GM12878 (cell line): ENCODE measurements at regions not wholly inside any gene's neighbourhood (a gene's known extent, or its start where the extent isn't known, plus 50 kb on each side); places are given as distances from the start of the nearest gene placed in this dataset.

Experiments
- ATAC-seq: fragments of 200-7000 bp; cut with Tn5 transposase; 3 replicates; pipeline ENCODE4 v1.9.1; 2020; ENCODE audit warnings: mild to moderate bottlenecking, moderate library complexity
- BruUV-seq: library from RNA; stranded (reverse); fragments of 400-500 nt; replicated peaks from 2 replicates; lab custom pipeline; 2021; lab: Mats Ljungman, UMichigan
- CTCF ChIA-PET: fragments of 300-600 bp; sonication (Branson Sonifier 250); formaldehyde crosslinking; extraction: SDS; loops from one replicate; lab custom pipeline; 2021; ENCODE audit warnings: inconsistent platforms; lab: Yijun Ruan, JAX
- POLR2A ChIA-PET: fragments of 350-600 bp; formaldehyde crosslinking; extraction: SDS; loops from one replicate; lab custom pipeline; 2021; ENCODE audit warnings: inconsistent platforms; lab: Charles Lee
- RAD21 ChIA-PET: fragments of 300-600 bp; sonication (Branson Sonifier 250); formaldehyde crosslinking; loops from one replicate; lab custom pipeline; 2023; ENCODE audit warnings: antibody characterized with exemption; ENCODE audit not compliant: unreplicated experiment; lab: Charles Lee
- SMC1A ChIA-PET: fragments of 300-600 bp; sonication (Branson Sonifier 250); formaldehyde crosslinking; loops from one replicate; lab custom pipeline; 2023; ENCODE audit not compliant: unreplicated experiment, uncharacterized antibody; lab: Charles Lee
- DNase-seq: peaks from one replicate; pipeline ENCODE4 v3.0.0-alpha.2; 2011; ENCODE audit warnings: low read depth, low spot score
- FAIRE-seq: peaks from 3 replicates; lab custom pipeline; 2011; peaks lifted over from hg19 to GRCh38; lab: Jason Lieb, UNC
- H2AFZ ChIP-seq: 2 replicates; pipeline ENCODE4 v1.6.0; 2011; ENCODE audit warnings: low read depth, low read length, control low read depth; ENCODE audit not compliant: control insufficient read depth
- H3K27ac ChIP-seq: 2 replicates; pipeline ENCODE4 v1.5.1; 2011; ENCODE audit warnings: control low read depth; ENCODE audit not compliant: control insufficient read depth, insufficient read depth
- H3K27me3 ChIP-seq, 2 experiments: replicated peaks in 1 of 2; 2 replicates each; pipeline versions ENCODE4 v1.6.0 to v1.6.1; 2011; ENCODE audit warnings: low read length in 1 of 2; ENCODE audit not compliant: control insufficient read depth in 2 of 2, insufficient read depth in 2 of 2
- H3K36me3 ChIP-seq, 2 experiments: 2 replicates each; pipeline ENCODE4 v1.5.1; 2011; ENCODE audit warnings: low read length in 1 of 2; ENCODE audit not compliant: control insufficient read depth in 2 of 2, insufficient read depth in 2 of 2
- H3K4me1 ChIP-seq: 2 replicates; pipeline ENCODE4 v1.6.1; 2011; ENCODE audit warnings: mild to moderate bottlenecking, low read length, moderate library complexity, mixed read lengths; ENCODE audit not compliant: control insufficient read depth, insufficient read depth
- H3K4me2 ChIP-seq: 2 replicates; pipeline ENCODE4 v1.6.0; 2011; ENCODE audit warnings: control low read depth; ENCODE audit not compliant: control insufficient read depth, insufficient read depth
- H3K4me3 ChIP-seq: fragments of 200-600 bp; sonication (generic); 2 replicates; pipeline ENCODE4 v1.5.1; 2016
- H3K79me2 ChIP-seq: 2 replicates; pipeline ENCODE4 v1.6.0; 2011; ENCODE audit warnings: low read length; ENCODE audit not compliant: control insufficient read depth, insufficient read depth
- H3K9ac ChIP-seq: 2 replicates; pipeline ENCODE4 v1.8.0; 2011; ENCODE audit warnings: low read length, control low read depth, mixed read lengths; ENCODE audit not compliant: control insufficient read depth, insufficient read depth
- H3K9me3 ChIP-seq: replicated peaks from 3 replicates; pipeline ENCODE4 v1.5.1; 2011; ENCODE audit warnings: mild to moderate bottlenecking, low read length; ENCODE audit not compliant: control insufficient read depth, insufficient read depth
- H4K20me1 ChIP-seq: 2 replicates; pipeline ENCODE4 v1.6.0; 2011; ENCODE audit not compliant: control insufficient read depth, insufficient read depth
- BCLAF1 ChIP-seq: fragments of 450-650 bp; IDR thresholded peaks from 2 replicates; pipeline ENCODE4 v1.6.1; 2017; ENCODE audit warnings: antibody characterized with exemption, mild to moderate bottlenecking, moderate library complexity
- BRCA1 ChIP-seq: IDR thresholded peaks from 2 replicates; pipeline ENCODE4 v1.6.1; 2011; ENCODE audit warnings: low read depth, low read length, improper control_type of control experiment
- EGR1 ChIP-seq, 2 experiments: IDR thresholded peaks; 1 replicate in 1 of 2; 2 replicates in 1 of 2; pipeline ENCODE4 v1.6.1; 2011 to 2012; ENCODE audit warnings: low read depth in 2 of 2, low read length in 2 of 2, borderline replicate concordance in 1 of 2, mild to moderate bottlenecking in 1 of 2, moderate library complexity in 1 of 2
- GATAD2B ChIP-seq: fragments of 450-650 bp; conservative IDR thresholded peaks from 2 replicates; pipeline ENCODE4 v1.6.1; 2017; ENCODE audit warnings: low read depth, mild to moderate bottlenecking, moderate library complexity
- LARP7 ChIP-seq: fragments of 450-650 bp; IDR thresholded peaks from 2 replicates; pipeline ENCODE4 v1.6.1; 2017; ENCODE audit warnings: mild to moderate bottlenecking
- MEF2A ChIP-seq: IDR thresholded peaks from 2 replicates; pipeline ENCODE4 v1.6.1; 2011; ENCODE audit warnings: low read depth, mild to moderate bottlenecking, low read length, moderate library complexity; ENCODE audit not compliant: insufficient read depth
- NR2F1 ChIP-seq: fragments of 450-650 bp; conservative IDR thresholded peaks from 2 replicates; pipeline ENCODE4 v1.6.1; 2017; ENCODE audit warnings: mild to moderate bottlenecking
- POLR2AphosphoS5 ChIP-seq: IDR thresholded peaks from 2 replicates; pipeline ENCODE4 v1.6.1; 2011; ENCODE audit warnings: mild to moderate bottlenecking, low read length, inconsistent platforms
- SMAD5 ChIP-seq: IDR thresholded peaks from 2 replicates; pipeline ENCODE4 v1.6.1; 2016; ENCODE audit warnings: antibody characterized with exemption, low read depth
- ZBTB11 ChIP-seq: fragments of 450-650 bp; formaldehyde crosslinking; IDR thresholded peaks from 2 replicates; pipeline ENCODE4 v1.5.0; 2022; ENCODE audit warnings: mild to moderate bottlenecking, missing genetic modification characterization
- ZNF384 ChIP-seq: IDR thresholded peaks from 2 replicates; pipeline ENCODE4 v1.6.1; 2012; ENCODE audit warnings: low read depth, mild to moderate bottlenecking, low read length, improper control_type of control experiment, borderline replicate concordance
- WGBS: methylation state at CpG from one replicate; pipeline ENCODE4 v1.1.6; 2016; ENCODE audit warnings: low lambda C conversion rate; ENCODE audit not compliant: insufficient replicate concordance, insufficient coverage; ENCODE audit errors: missing lambda C conversion rate; 5-methylcytosine and 5-hydroxymethylcytosine counted together
- in situ Hi-C: fragments of 300-500 bp; cut with MboI; formaldehyde crosslinking; loops from 9 replicates; pipeline ENCODE4 v1.14.3; 2018; ENCODE audit warnings: mixed read lengths
- intact Hi-C: fragments of 100-400 bp; cut with micrococcal nuclease; formaldehyde crosslinking; loops from one replicate; pipeline ENCODE4 v1.14.2; 2022; ENCODE audit not compliant: unreplicated experiment

- Histone ChIP-seq H3K27ac (no peak overlapping the region), H3K4me3 (no peak overlapping the region), H3K36me3 (no peaks in the 10 kb centered on the region), H3K9ac (no peak overlapping the region), H3K4me1 (no peaks in the 10 kb centered on the region), H3K79me2 (no peaks in the 10 kb centered on the region), H4K20me1 (no peaks in the 10 kb centered on the region), H3K27me3 (no peaks in the 10 kb centered on the region), H2AFZ (no peak overlapping the region), H3K4me2 (no peak overlapping the region), H3K9me3 (no peaks in the 10 kb centered on the region)
- SMC1A ChIA-PET = no interaction called here
- in situ Hi-C loops = no loop called here
- 4% methylated on average over 3 of the region's 3 CpGs for WGBS
- ATAC-seq = no peak
- RAD21 ChIA-PET = no interaction called here
- TF ChIP-seq EGR1 (IDR thresholded peaks at IDR 0.05; ENCODE audit: borderline replicate concordance in 1 of 2, low read depth in 2 of 2, low read length in 2 of 2) (no peak), GATAD2B (no peak)
- CTCF ChIA-PET = no interaction called here
- no peak for DNase-seq
- POLR2A ChIA-PET = no interaction called here
- no peak for FAIRE-seq
- no TSS peak for BruUV-seq
- intact Hi-C loops = no loop called here
These were observed 1120.5 kb upstream of the FLRT2 start for GRCh38 chr14:84409435-84409834.

DNA sequence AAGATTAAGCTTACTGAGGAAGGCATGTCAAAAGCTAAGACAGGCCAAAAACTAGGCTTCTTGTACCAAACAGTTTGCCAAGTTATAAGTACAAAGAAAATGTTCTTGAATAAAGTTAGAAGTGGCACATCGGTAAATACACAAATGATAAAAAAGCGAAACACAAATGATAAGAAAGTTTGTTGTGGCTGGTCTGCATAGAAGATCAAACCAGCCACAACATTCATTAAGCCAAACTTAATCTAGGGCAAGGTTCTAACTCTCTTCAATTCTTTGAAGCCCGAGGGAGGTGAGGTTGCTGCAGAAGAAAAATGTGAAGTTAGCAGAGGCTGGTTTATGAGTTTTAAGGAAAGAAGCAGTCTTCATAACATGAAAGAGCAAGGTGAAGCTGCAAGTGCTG, 1119.6 kb upstream of the FLRT2 start:
- Histone ChIP-seq H2AFZ (no peak overlapping the region), H3K36me3 (no peaks in the 10 kb centered on the region), H3K4me3 (no peak overlapping the region), H3K27me3 (no peaks in the 10 kb centered on the region), H3K4me1 (no peaks in the 10 kb centered on the region), H4K20me1 (no peaks in the 10 kb centered on the region), H3K9ac (no peak overlapping the region), H3K79me2 (no peaks in the 10 kb centered on the region), H3K27ac (no peak overlapping the region), H3K4me2 (no peak overlapping the region), H3K9me3 (no peaks in the 10 kb centered on the region)
- intact Hi-C loops (no loop called here), in situ Hi-C loops (no loop called here)
- no peak for FAIRE-seq
- POLR2A ChIA-PET = no interaction called here
- RAD21 ChIA-PET = no interaction called here
- SMC1A ChIA-PET = interaction anchor here (1.2 kb wide), 1 partner anchor 66 kb away, joined by 3 read pairs; no protein-coding TSS in a partner anchor
- CTCF ChIA-PET = no interaction called here
- DNase-seq = no peak
- BruUV-seq = no TSS peak
- no peak for ATAC-seq
- WGBS = 21% methylated on average over 3 of the region's 3 CpGs
- TF ChIP-seq BRCA1 (no peak), NR2F1 (no peak), SMAD5 (no peak), ZBTB11 (CRISPR knock-in tag) (no peak), ZNF384 (no peak), MEF2A (no peak), LARP7 (no peak), POLR2AphosphoS5 (no peak), BCLAF1 (no peak)
